HCT116 (cell line): ENCODE measurements at regions not wholly inside any gene's neighbourhood (a gene's known extent, or its start where the extent isn't known, plus 50 kb on each side); places are given as distances from the start of the nearest gene placed in this dataset.

Experiments used
- ATAC-seq: fragments of 200-7000 bp; cut with Tn5 transposase; 2 replicates; pipeline ENCODE4 v1.9.1; 2020; ENCODE audit warnings: mild to moderate bottlenecking, moderate library complexity
- BruUV-seq: library from RNA; stranded (reverse); fragments of 400-500 nt; replicated peaks from 2 replicates; lab custom pipeline; 2021; lab: Mats Ljungman, UMichigan
- CTCF ChIA-PET: fragments of 300-600 bp; sonication (Branson Sonifier 250); formaldehyde crosslinking; loops from one replicate; lab custom pipeline; 2021; ENCODE audit warnings: antibody characterized with exemption; lab: Charles Lee
- POLR2A ChIA-PET: fragments of 300-600, 350-600 bp; sonication (Branson Sonifier 250); formaldehyde crosslinking; loops from one replicate; lab custom pipeline; 2021; ENCODE audit warnings: antibody characterized with exemption; lab: Charles Lee
- RAD21 ChIA-PET, 2 experiments: fragments of 300-600 bp; sonication (Branson Sonifier 250); formaldehyde crosslinking; loops; one replicate each; lab custom pipeline; 2023; ENCODE audit warnings: low total read pairs in 2 of 2; ENCODE audit not compliant: uncharacterized antibody in 2 of 2, unreplicated experiment in 2 of 2, low non-redundant PET in 1 of 2; lab: Charles Lee
- DNase-seq: peaks from one replicate; pipeline ENCODE4 v3.0.0-alpha.2; 2010; ENCODE audit warnings: low read depth, low spot score
- H2AFZ ChIP-seq: fragments of 200-600 bp; shearing (Covaris generic), sonication (generic); 2 replicates; pipeline ENCODE4 v1.6.1; 2017; ENCODE audit warnings: low read depth, mixed run types, mixed read lengths, antibody characterized with exemption, low read length; ENCODE audit not compliant: poor library complexity, severe bottlenecking
- H3K27ac ChIP-seq: 2 replicates; pipeline ENCODE4 v1.5.1; 2012; ENCODE audit warnings: low read depth, low read length
- H3K27me3 ChIP-seq: fragments of 200-600 bp; sonication (generic); 2 replicates; pipeline ENCODE4 v1.6.1; 2016; ENCODE audit warnings: mixed run types, low read length, mixed read lengths; ENCODE audit not compliant: insufficient read depth
- H3K36me3 ChIP-seq, 2 experiments: fragments of 200-500 bp in 1 of 2; fragments of 200-600 bp in 1 of 2; sonication (Bioruptor generic) in 1 of 2; sonication (generic) in 1 of 2; 2 replicates each; pipeline versions ENCODE4 v1.5.1 to v1.6.1; 2014 to 2016; ENCODE audit warnings: low read length in 2 of 2, inconsistent platforms in 1 of 2, mixed read lengths in 1 of 2, mixed run types in 1 of 2; ENCODE audit not compliant: insufficient read depth in 2 of 2, control insufficient read depth in 1 of 2
- H3K4me1 ChIP-seq, 2 experiments: fragments of 200-600 bp in 1 of 2; sonication (generic) in 1 of 2; 2 replicates each; pipeline versions ENCODE4 v1.5.1 to v1.6.1; 2012 to 2017; ENCODE audit warnings: low read length in 2 of 2, inconsistent platforms in 1 of 2, mild to moderate bottlenecking in 1 of 2, mixed read lengths in 1 of 2, mixed run types in 1 of 2, moderate library complexity in 1 of 2; ENCODE audit not compliant: insufficient read depth in 2 of 2, control insufficient read depth in 1 of 2
- H3K4me2 ChIP-seq: fragments of 200-600 bp; sonication (generic); 2 replicates; pipeline ENCODE4 v1.6.1; 2017; ENCODE audit warnings: mixed run types, low read length, mixed read lengths
- H3K4me3 ChIP-seq, 2 experiments: fragments of 200-600 bp in 1 of 2; sonication (generic) in 1 of 2; replicated peaks in 1 of 2; 2 replicates each; pipeline ENCODE4 v1.5.1; 2011 to 2016; ENCODE audit warnings: low read length in 2 of 2, control low read depth in 1 of 2, low read depth in 1 of 2, mild to moderate bottlenecking in 1 of 2, mixed read lengths in 1 of 2, mixed run types in 1 of 2
- H3K79me2 ChIP-seq: fragments of 200-600 bp; sonication (generic); 2 replicates; pipeline ENCODE4 v1.6.1; 2017; ENCODE audit warnings: mild to moderate bottlenecking, mixed run types, low read length, moderate library complexity, mixed read lengths; ENCODE audit not compliant: insufficient read depth
- H3K9ac ChIP-seq: fragments of 200-600 bp; sonication (generic); 2 replicates; pipeline ENCODE4 v1.6.1; 2016; ENCODE audit warnings: low read length, mixed read lengths
- H3K9me2 ChIP-seq: fragments of 200-600 bp; sonication (generic), shearing (Covaris generic); 2 replicates; pipeline ENCODE4 v1.6.1; 2017; ENCODE audit warnings: mixed run types, mild to moderate bottlenecking, moderate library complexity; ENCODE audit not compliant: insufficient read depth
- H3K9me3 ChIP-seq, 2 experiments: fragments of 200-500 bp in 1 of 2; fragments of 200-600 bp in 1 of 2; sonication (Bioruptor generic) in 1 of 2; sonication (generic) in 1 of 2; 2 replicates each; pipeline ENCODE4 v1.6.1; 2014 to 2017; ENCODE audit warnings: low read length in 2 of 2, mixed read lengths in 2 of 2, inconsistent platforms in 1 of 2, low read depth in 1 of 2, mild to moderate bottlenecking in 1 of 2, mixed run types in 1 of 2, moderate library complexity in 1 of 2; ENCODE audit not compliant: control insufficient read depth in 1 of 2, insufficient read depth in 1 of 2
- H4K20me1 ChIP-seq: fragments of 200-600 bp; sonication (generic), shearing (Covaris generic); 2 replicates; pipeline ENCODE4 v1.6.1; 2017; ENCODE audit warnings: mixed run types, mild to moderate bottlenecking, moderate library complexity; ENCODE audit not compliant: insufficient read depth
- CBX3 ChIP-seq: IDR thresholded peaks from 2 replicates; pipeline ENCODE4 v1.6.1; 2012; ENCODE audit warnings: low read depth
- CEBPB ChIP-seq: IDR thresholded peaks from 2 replicates; pipeline ENCODE4 v1.6.1; 2012; ENCODE audit warnings: low read depth
- FOSL1 ChIP-seq: IDR thresholded peaks from 2 replicates; pipeline ENCODE4 v1.6.1; 2012; ENCODE audit warnings: low read depth
- POLR2AphosphoS5 ChIP-seq: IDR thresholded peaks from 2 replicates; pipeline ENCODE4 v1.6.1; 2011; ENCODE audit warnings: mild to moderate bottlenecking, low read depth, low read length, moderate library complexity
- ZNF274 ChIP-seq: fragments of 200-500 bp; sonication (Bioruptor generic); IDR thresholded peaks from 2 replicates; pipeline ENCODE4 v1.6.1; 2014; ENCODE audit warnings: mild to moderate bottlenecking, low read depth, low read length, inconsistent platforms
- intact Hi-C: fragments of 100-400 bp; cut with micrococcal nuclease; formaldehyde crosslinking; loops from 2 replicates; pipeline ENCODE4 v1.10.0; 2022
- TF ChIP-seq, protein P1 (sequence below): IDR thresholded peaks from 2 replicates; pipeline ENCODE4 v1.6.1; 2012

- Histone ChIP-seq H2AFZ (no peak overlapping the region), H3K4me2 (no peak overlapping the region), H3K9ac (no peak overlapping the region), H3K9me3 (no peaks in the 10 kb centered on the region), H3K27ac (no peak overlapping the region), H4K20me1 (no peaks in the 10 kb centered on the region), H3K4me1 (peaks cover 20 to 23% of the 10 kb centered on the region in 2 experiments), H3K36me3 (no peaks in the 10 kb centered on the region), H3K4me3 (no peak overlapping the region), H3K79me2 (no peaks in the 10 kb centered on the region), H3K27me3 (no peaks in the 10 kb centered on the region; the same call in 1 of the 2 replicates), H3K9me2 (no peaks in the 10 kb centered on the region)
- DNase-seq (no peak), ATAC-seq (no peak)
- intact Hi-C loops, result no loop called here
- BruUV-seq, result no TSS peak
- TF ChIP-seq CBX3 (no peak), CEBPB (no peak), POLR2AphosphoS5 (no peak), ZNF274 (no peak)
- TF ChIP-seq, protein P1, sequence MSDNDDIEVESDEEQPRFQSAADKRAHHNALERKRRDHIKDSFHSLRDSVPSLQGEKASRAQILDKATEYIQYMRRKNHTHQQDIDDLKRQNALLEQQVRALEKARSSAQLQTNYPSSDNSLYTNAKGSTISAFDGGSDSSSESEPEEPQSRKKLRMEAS, result no peak
- RAD21 ChIA-PET, result no interaction called here
- CTCF ChIA-PET, result no interaction called here
- POLR2A ChIA-PET, result no interaction called here
These were observed 59.0 kb downstream of the FAM50B start for GRCh38 chr6:3908223-3908622.

DNA sequence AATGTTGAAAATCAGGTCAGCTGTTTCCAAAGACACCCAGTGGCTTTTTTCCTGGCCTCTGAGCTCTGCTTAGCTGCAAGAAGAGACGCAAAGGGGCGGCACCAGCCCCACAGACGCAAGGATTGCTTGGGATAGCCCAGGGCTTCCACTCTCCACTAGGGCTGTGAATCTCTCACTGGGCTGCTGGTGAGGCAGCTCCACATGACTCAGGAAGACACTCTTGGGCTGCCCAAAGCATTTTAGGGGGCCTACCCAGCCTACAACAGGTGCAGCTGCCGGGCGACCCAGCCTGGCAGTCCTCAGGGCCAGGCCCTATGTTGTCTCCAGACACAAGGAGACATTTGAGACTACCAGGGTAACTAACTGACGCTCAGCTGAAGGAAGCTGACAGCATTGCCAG is 59.8 kb downstream of the FAM50B start:
- Histone ChIP-seq H3K4me1 (peaks cover 27 to 30% of the 10 kb centered on the region in 2 experiments), H3K79me2 (no peaks in the 10 kb centered on the region), H3K27me3 (no peaks in the 10 kb centered on the region; the same call in 1 of the 2 replicates), H3K9ac (no peak overlapping the region), H2AFZ (no peak overlapping the region), H4K20me1 (no peaks in the 10 kb centered on the region), H3K9me3 (no peaks in the 10 kb centered on the region), H3K9me2 (no peaks in the 10 kb centered on the region), H3K4me2 (no peak overlapping the region), H3K27ac (no peak overlapping the region), H3K36me3 (no peaks in the 10 kb centered on the region), H3K4me3 (no peak overlapping the region)
- BruUV-seq, result no TSS peak
- CTCF ChIA-PET, result no interaction called here
- no peak for ATAC-seq
- no peak for TF ChIP-seq FOSL1
- RAD21 ChIA-PET, result no interaction called here
- no peak for DNase-seq
- intact Hi-C loops, result no loop called here
- POLR2A ChIA-PET, result no interaction called here
